HG03342 (cell line): ENCODE measurements at regions not wholly inside any gene's neighbourhood (a gene's known extent, or its start where the extent isn't known, plus 50 kb on each side); places are given as distances from the start of the nearest gene placed in this dataset.

Experiments
- ATAC-seq: cut with Tn5 transposase; IDR thresholded peaks from one replicate; pipeline ENCODE4 v1.9.1; 2021; ENCODE audit warnings: mild to moderate bottlenecking, moderate library complexity; ENCODE audit not compliant: unreplicated experiment

- no peak for ATAC-seq
These were observed 243.4 kb upstream of the GADL1 start for GRCh38 chr3:31137718-31138465.

- ATAC-seq, result no peak
These were observed 246.0 kb upstream of the GADL1 start for GRCh38 chr3:31140470-31140869.

- no peak for ATAC-seq
These were observed 247.7 kb upstream of the GADL1 start for GRCh38 chr3:31142139-31142538.

- no peak for ATAC-seq
These were observed 248.1 kb upstream of the GADL1 start for GRCh38 chr3:31142543-31142942.

- ATAC-seq, result no peak
These were observed 250.6 kb upstream of the GADL1 start for GRCh38 chr3:31145062-31145461.

GRCh38 chr3:31147550-31147949, 253.1 kb upstream of the GADL1 start:
- no peak for ATAC-seq

GRCh38 chr3:31157047-31157694, 262.7 kb upstream of the GADL1 start:
- no peak for ATAC-seq

GRCh38 chr3:31157893-31158620, 263.6 kb upstream of the GADL1 start:
- no peak for ATAC-seq

- no peak for ATAC-seq
These were observed 265.0 kb upstream of the GADL1 start for GRCh38 chr3:31159331-31160039.

- no peak for ATAC-seq
These were observed 267.4 kb upstream of the GADL1 start for GRCh38 chr3:31161889-31162288.

GRCh38 chr3:31164381-31164780, 269.9 kb upstream of the GADL1 start:
- ATAC-seq, result no peak

- ATAC-seq, result no peak
These were observed 271.0 kb upstream of the GADL1 start for GRCh38 chr3:31165399-31165860.

GRCh38 chr3:31166249-31166885, 271.9 kb upstream of the GADL1 start:
- no peak for ATAC-seq

- no peak for ATAC-seq
These were observed 273.2 kb upstream of the GADL1 start for GRCh38 chr3:31167666-31168065.

GRCh38 chr3:31170932-31171670, 276.6 kb upstream of the GADL1 start:
- no peak for ATAC-seq

- ATAC-seq, result no peak
These were observed 277.9 kb upstream of the GADL1 start for GRCh38 chr3:31172336-31172735.

GRCh38 chr3:31173118-31173718, 278.8 kb upstream of the GADL1 start:
- no peak for ATAC-seq

GRCh38 chr3:31174079-31174478, 279.6 kb upstream of the GADL1 start:
- ATAC-seq, result no peak

- ATAC-seq, result no peak
These were observed 281.6 kb upstream of the GADL1 start for GRCh38 chr3:31176045-31176444.

- no peak for ATAC-seq
These were observed 284.0 kb upstream of the GADL1 start for GRCh38 chr3:31178467-31178866.
